ENCODE measurements at regions not wholly inside any gene's neighbourhood (a gene's known extent, or its start where the extent isn't known, plus 50 kb on each side); places are given as distances from the start of the nearest gene placed in this dataset.

DNA sequence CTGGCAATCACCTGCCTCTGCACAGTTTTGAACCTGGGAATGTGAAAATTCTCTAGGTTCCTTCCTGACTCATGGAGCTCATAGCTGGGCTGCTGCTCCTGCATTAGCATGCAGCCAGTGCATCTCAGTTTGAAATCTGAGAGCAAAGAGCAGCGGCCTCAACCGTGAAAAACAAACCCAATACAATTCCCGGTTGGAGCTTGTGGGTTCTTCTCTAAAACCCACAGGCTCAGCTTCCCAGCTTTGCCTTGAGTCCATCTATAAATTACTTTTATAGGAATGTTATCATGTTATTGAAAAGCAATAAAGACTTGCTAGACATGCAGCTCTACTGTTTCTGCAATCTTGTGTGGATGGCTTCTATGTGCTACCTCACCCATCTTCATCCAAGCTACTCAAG is 191.7 kb downstream of the CXCL12 start:
- H3K27me3 Mint-ChIP-seq: peaks cover 7% of the 10 kb centered on the region

DNA sequence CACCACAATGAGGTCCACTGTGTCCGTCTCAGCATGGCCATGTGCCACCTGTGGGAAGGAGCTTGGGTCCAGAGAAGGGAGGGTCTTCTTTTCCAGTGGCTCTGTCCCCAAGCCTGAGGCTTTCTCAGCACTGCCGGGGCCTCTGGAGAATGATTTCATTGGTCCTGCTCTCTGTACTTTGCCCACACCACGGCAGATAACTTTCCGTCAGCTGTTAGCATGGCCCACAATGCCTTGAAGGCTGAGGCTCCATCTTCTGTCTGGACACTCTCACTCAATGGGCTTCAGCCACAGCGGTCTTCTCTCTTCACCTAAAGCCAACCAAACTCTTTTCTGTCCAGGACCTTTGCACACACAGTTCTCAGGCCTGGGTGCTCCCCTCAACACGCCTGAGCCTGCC is 192.5 kb downstream of the CXCL12 start:
- DNase-seq (ENCODE audit: low spot score, unreplicated experiment): no peak
- Mint-ChIP-seq H3K4me3 (ENCODE audit: low read depth) (no peak overlapping the region), H3K9me3 (ENCODE audit: low read depth) (no peaks in the 10 kb centered on the region), H3K27ac (no peak overlapping the region), H3K4me1 (ENCODE audit: low read depth) (peaks cover 2% of the 10 kb centered on the region), H3K36me3 (ENCODE audit: insufficient read depth) (no peaks in the 10 kb centered on the region), H3K27me3 (peaks cover 7% of the 10 kb centered on the region)
- TF ChIP-seq, protein P1, sequence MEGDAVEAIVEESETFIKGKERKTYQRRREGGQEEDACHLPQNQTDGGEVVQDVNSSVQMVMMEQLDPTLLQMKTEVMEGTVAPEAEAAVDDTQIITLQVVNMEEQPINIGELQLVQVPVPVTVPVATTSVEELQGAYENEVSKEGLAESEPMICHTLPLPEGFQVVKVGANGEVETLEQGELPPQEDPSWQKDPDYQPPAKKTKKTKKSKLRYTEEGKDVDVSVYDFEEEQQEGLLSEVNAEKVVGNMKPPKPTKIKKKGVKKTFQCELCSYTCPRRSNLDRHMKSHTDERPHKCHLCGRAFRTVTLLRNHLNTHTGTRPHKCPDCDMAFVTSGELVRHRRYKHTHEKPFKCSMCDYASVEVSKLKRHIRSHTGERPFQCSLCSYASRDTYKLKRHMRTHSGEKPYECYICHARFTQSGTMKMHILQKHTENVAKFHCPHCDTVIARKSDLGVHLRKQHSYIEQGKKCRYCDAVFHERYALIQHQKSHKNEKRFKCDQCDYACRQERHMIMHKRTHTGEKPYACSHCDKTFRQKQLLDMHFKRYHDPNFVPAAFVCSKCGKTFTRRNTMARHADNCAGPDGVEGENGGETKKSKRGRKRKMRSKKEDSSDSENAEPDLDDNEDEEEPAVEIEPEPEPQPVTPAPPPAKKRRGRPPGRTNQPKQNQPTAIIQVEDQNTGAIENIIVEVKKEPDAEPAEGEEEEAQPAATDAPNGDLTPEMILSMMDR (IDR thresholded peaks at IDR 0.05; ENCODE audit: unreplicated experiment): no peak

More for the DNA sequence above, 191.7 kb downstream of the CXCL12 start:
- H3K4me3 Mint-ChIP-seq (ENCODE audit: low read depth): no peak overlapping the region
- no peak overlapping the region for H3K27ac Mint-ChIP-seq
- TF ChIP-seq, protein P1 (IDR thresholded peaks at IDR 0.05; ENCODE audit: unreplicated experiment): no peak
- no peak for DNase-seq (ENCODE audit: low spot score, unreplicated experiment)
- no peaks in the 10 kb centered on the region for H3K36me3 Mint-ChIP-seq (ENCODE audit: insufficient read depth)
- no peaks in the 10 kb centered on the region for H3K9me3 Mint-ChIP-seq (ENCODE audit: low read depth)
- H3K4me1 Mint-ChIP-seq (ENCODE audit: low read depth): peaks cover 2% of the 10 kb centered on the region

DNA sequence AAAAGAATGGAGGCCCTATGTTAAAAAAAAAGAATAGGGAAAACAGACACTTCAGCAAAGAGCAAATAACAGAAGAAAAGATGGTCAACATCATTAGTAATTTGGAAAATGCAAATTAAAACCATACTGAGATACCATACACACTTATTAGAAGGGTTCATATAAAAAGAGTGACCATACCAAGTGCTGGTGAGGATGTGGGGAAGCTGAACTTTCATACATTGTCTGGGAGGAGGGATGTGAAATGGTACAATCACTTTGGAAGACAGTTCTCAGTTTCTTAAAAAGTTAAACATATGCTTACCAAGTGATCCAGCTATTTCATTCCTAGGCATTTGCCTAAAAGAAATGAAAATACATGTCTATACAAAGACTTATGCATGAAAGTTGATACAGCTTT is 194.4 kb downstream of the CXCL12 start:
- H3K4me1 Mint-ChIP-seq (ENCODE audit: low read depth): peaks cover 2% of the 10 kb centered on the region
- no peaks in the 10 kb centered on the region for H3K9me3 Mint-ChIP-seq (ENCODE audit: low read depth)
- DNase-seq (ENCODE audit: low spot score, unreplicated experiment): no peak
- no peaks in the 10 kb centered on the region for H3K36me3 Mint-ChIP-seq (ENCODE audit: insufficient read depth)
- no peak overlapping the region for H3K27ac Mint-ChIP-seq
- H3K4me3 Mint-ChIP-seq (ENCODE audit: low read depth): no peak overlapping the region
- H3K27me3 Mint-ChIP-seq: peaks cover 7% of the 10 kb centered on the region
- TF ChIP-seq, protein P1 (IDR thresholded peaks at IDR 0.05; ENCODE audit: unreplicated experiment): no peak

DNA sequence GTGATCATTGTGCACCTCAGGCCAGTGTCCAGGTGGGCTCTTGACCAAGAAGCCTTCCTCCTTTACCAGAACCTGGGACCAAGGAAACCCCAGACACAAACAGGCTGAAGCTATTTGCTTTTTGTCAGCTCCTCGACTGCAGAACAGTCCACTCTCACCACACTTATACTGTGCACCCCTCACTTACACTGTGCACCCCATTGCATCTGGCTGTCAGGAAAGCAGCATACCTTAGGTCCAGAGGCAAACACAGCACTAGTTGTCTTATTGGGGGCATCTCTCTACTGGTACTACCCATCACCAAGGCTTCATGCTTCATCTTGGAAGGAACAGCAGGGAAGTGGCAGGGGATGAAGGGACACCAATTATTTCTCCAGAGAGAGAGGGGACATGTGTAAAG is 198.1 kb downstream of the CXCL12 start:
- H3K27me3 Mint-ChIP-seq: no peaks in the 10 kb centered on the region
- no peaks in the 10 kb centered on the region for H3K36me3 Mint-ChIP-seq (ENCODE audit: insufficient read depth)
- no peak overlapping the region for H3K4me3 Mint-ChIP-seq (ENCODE audit: low read depth)
- H3K9me3 Mint-ChIP-seq (ENCODE audit: low read depth): no peaks in the 10 kb centered on the region
- no peak for DNase-seq (ENCODE audit: low spot score, unreplicated experiment)
- H3K27ac Mint-ChIP-seq: no peak overlapping the region
- TF ChIP-seq, protein P1 (IDR thresholded peaks at IDR 0.05; ENCODE audit: unreplicated experiment): no peak
- H3K4me1 Mint-ChIP-seq (ENCODE audit: low read depth): no peaks in the 10 kb centered on the region

DNA sequence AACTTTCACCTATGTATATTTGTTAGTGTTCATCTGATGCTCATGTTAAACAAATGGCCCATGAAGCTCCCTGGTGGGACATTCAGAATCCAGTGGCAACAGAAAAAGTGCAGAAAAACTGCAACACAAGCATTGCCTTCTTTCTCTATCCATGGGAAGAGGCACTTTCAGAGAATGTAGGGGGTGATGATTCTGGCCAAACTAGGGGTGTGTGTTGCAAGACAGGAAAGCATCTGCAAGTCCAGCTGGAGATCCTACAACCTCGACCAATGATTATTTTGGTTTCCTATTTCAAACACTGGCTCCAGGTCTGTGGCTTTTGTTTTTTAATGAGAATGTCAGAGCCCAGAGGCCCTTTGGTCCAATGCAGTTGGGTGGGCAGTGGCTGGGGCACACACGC is 198.7 kb downstream of the CXCL12 start:
- Mint-ChIP-seq H3K9me3 (ENCODE audit: low read depth) (no peaks in the 10 kb centered on the region), H3K4me1 (ENCODE audit: low read depth) (no peaks in the 10 kb centered on the region), H3K27ac (no peak overlapping the region), H3K27me3 (no peaks in the 10 kb centered on the region), H3K4me3 (ENCODE audit: low read depth) (no peak overlapping the region), H3K36me3 (ENCODE audit: insufficient read depth) (no peaks in the 10 kb centered on the region)
- TF ChIP-seq, protein P1 (IDR thresholded peaks at IDR 0.05; ENCODE audit: unreplicated experiment): no peak
- DNase-seq (ENCODE audit: low spot score, unreplicated experiment): no peak
